GM18907 (cell line): ENCODE measurements at regions not wholly inside any gene's neighbourhood (a gene's known extent, or its start where the extent isn't known, plus 50 kb on each side); places are given as distances from the start of the nearest gene placed in this dataset.

Experiments
- ATAC-seq: cut with Tn5 transposase; IDR thresholded peaks from one replicate; pipeline ENCODE4 v1.9.1; 2021; ENCODE audit warnings: mild to moderate bottlenecking, moderate library complexity; ENCODE audit not compliant: unreplicated experiment

DNA sequence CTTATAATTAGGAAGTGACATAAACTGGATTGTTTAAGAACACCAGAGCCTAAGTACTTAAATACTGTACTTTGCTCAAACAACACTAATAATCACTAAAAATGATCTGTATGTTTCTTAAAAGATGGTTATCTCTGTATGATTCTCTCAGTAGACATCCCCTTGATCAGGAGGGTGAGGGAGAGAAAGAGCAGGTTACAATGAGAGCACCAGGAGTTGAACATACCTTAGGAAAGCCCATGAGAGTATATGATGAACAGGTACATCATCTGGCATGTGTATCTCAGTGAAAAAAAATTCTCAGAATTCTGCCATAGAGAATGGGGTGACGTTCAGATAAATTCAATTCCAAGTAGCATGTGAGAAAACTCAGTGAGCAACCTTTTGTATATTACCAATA lies 59.9 kb upstream of the IL2 start:
- ATAC-seq = no peak

DNA sequence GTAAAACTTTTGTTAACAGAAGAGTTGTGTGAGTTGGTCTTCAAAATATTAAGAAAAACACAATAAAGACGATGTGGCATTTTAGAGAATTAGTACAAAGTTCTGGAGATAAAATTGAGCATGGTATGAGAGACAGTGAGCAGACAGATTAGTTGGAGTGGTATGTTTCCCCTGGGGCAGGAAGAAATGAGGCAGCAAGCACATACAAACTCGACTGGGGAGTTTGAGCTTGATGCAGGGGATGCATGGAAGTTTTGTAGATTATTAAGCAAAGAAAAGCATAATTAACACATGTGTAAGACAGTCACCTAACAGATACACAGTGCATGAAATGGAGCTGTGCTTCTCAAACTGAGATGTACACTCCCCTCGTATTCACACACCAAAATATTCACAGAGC lies 58.1 kb upstream of the IL2 start:
- no peak for ATAC-seq

DNA sequence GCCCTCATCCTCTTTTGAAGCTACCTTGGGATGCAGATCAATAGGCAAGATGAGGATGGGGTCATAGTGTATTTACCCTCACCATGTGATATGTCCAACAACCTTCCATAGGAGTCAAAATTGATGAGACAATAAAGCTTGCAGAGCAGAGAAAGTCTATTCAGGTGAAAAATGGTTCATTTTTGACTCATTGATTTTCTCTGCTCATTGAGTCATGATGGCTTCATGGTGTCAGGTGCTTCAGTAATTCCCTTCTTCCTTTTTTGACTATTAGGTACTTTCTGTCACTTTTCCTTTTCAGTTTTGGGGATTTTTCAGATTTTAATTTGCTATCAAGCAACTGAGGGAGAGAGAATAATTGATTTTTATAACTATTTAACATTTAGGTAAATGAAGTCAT lies 55.9 kb upstream of the IL2 start:
- no peak for ATAC-seq

DNA sequence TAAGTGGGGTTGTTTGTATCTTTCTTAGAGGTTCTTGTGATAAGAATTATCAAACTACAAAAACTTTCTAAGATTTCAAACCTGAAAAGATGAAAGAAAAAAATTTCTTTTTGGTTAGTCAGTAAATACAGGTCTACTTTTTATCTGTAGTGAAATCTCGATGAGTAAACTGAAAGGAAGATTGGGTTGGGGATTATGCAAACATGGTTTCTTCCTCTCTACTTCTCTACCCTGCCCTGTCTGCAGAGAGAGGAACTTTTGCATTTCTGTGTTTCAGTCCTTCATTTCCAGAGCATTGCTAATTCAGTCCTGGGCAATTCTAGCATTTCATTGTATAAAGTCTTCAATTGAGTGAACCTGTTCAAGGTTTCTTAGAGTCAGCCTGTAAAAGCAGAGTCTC lies 51.6 kb upstream of the IL2 start:
- ATAC-seq = no peak
